K562 (cell line): ENCODE measurements at regions not wholly inside any gene's neighbourhood (a gene's known extent, or its start where the extent isn't known, plus 50 kb on each side); places are given as distances from the start of the nearest gene placed in this dataset.

Experiments used
- BRD9 ChIP-seq: fragments of 450-650 bp; IDR thresholded peaks from 2 replicates; pipeline ENCODE4 v1.6.1; 2018; ENCODE audit warnings: low read depth; ENCODE audit not compliant: partially characterized antibody
- CCAR2 ChIP-seq: fragments of 200-400 bp; formaldehyde crosslinking; IDR thresholded peaks from 2 replicates; pipeline ENCODE4 v1.6.1; 2017; ENCODE audit warnings: mild to moderate bottlenecking, low read depth, low read length
- DDX20 ChIP-seq: fragments of 450-650 bp; IDR thresholded peaks from 2 replicates; pipeline ENCODE4 v1.6.1; 2016; ENCODE audit warnings: missing genetic modification characterization, low read depth, mild to moderate bottlenecking, missing compliant biosample characterization, moderate library complexity
- FOXK1 ChIP-seq: sonication (generic); formaldehyde crosslinking; IDR thresholded peaks from 2 replicates; pipeline ENCODE4 v1.8.0; 2022; ENCODE audit warnings: missing genetic modification reagents, mild to moderate bottlenecking, borderline replicate concordance
- HMG20B ChIP-seq: fragments of 250-450 bp; sonication (Bioruptor Pico); IDR thresholded peaks from 2 replicates; pipeline ENCODE4 v1.5.0; 2021; ENCODE audit warnings: mild to moderate bottlenecking
- ILK ChIP-seq: fragments of 450-650 bp; IDR thresholded peaks from 2 replicates; pipeline ENCODE4 v1.6.1; 2016; ENCODE audit warnings: missing genetic modification characterization, low read depth, mild to moderate bottlenecking, missing compliant biosample characterization, moderate library complexity, borderline replicate concordance
- KDM2B ChIP-seq: fragments of 250-450 bp; sonication (Bioruptor Pico); IDR thresholded peaks from 2 replicates; pipeline ENCODE4 v1.8.0; 2021; ENCODE audit warnings: mild to moderate bottlenecking, moderate library complexity
- MAFK ChIP-seq: IDR thresholded peaks from 2 replicates; pipeline ENCODE4 v1.6.1; 2011; ENCODE audit warnings: low read length, improper control_type of control experiment
- MCM5 ChIP-seq: fragments of 450-650 bp; IDR thresholded peaks from 2 replicates; pipeline ENCODE4 v1.6.1; 2016; ENCODE audit warnings: low read depth
- MEF2D ChIP-seq: conservative IDR thresholded peaks from 2 replicates; pipeline ENCODE4 v1.6.1; 2016; ENCODE audit warnings: low read depth, missing genetic modification characterization, missing compliant biosample characterization
- MYC ChIP-seq, 2 experiments: fragments of 250-450 bp in 1 of 2; sonication (Bioruptor Pico) in 1 of 2; IDR thresholded peaks; 2 replicates each; pipeline versions ENCODE4 v1.5.1 to v1.6.1; 2012 to 2021; ENCODE audit warnings: low read depth in 2 of 2, borderline replicate concordance in 1 of 2, improper control_type of control experiment in 1 of 2, low read length in 1 of 2, mild to moderate bottlenecking in 1 of 2, moderate library complexity in 1 of 2
- NFIX ChIP-seq: fragments of 250-450 bp; sonication (Bioruptor Pico); IDR thresholded peaks from 2 replicates; pipeline ENCODE4 v1.4.0; 2020; ENCODE audit warnings: low read depth, mild to moderate bottlenecking, moderate library complexity
- POLR2AphosphoS5 ChIP-seq: IDR thresholded peaks from 2 replicates; pipeline ENCODE4 v1.6.1; 2011; ENCODE audit warnings: mild to moderate bottlenecking, low read depth, low read length, moderate library complexity; ENCODE audit not compliant: control insufficient read depth, insufficient read depth
- SMARCB1 ChIP-seq: IDR thresholded peaks from 2 replicates; pipeline ENCODE4 v1.6.1; 2011; ENCODE audit warnings: improper control_type of control experiment, low read depth; ENCODE audit not compliant: insufficient read length
- SRSF1 ChIP-seq: fragments of 200-400 bp; formaldehyde crosslinking; IDR thresholded peaks from 2 replicates; pipeline ENCODE4 v1.6.1; 2017; ENCODE audit warnings: mild to moderate bottlenecking, low read depth, low read length, moderate library complexity
- STAT5B ChIP-seq: fragments of 250-450 bp; sonication (Bioruptor Pico); IDR thresholded peaks from 2 replicates; pipeline ENCODE4 v1.8.0; 2021; ENCODE audit warnings: mild to moderate bottlenecking, inconsistent platforms
- TAF15 ChIP-seq: fragments of 200-400 bp; formaldehyde crosslinking; IDR thresholded peaks from 2 replicates; pipeline ENCODE4 v1.6.1; 2017; ENCODE audit warnings: mild to moderate bottlenecking, low read depth, low read length, moderate library complexity
- XRCC3 ChIP-seq: fragments of 450-650 bp; IDR thresholded peaks from 2 replicates; pipeline ENCODE4 v1.6.1; 2017; ENCODE audit warnings: mild to moderate bottlenecking, moderate library complexity
- ZNF324 ChIP-seq: fragments of 250-450 bp; sonication (Bioruptor Pico); IDR thresholded peaks from 2 replicates; pipeline ENCODE4 v1.4.0; 2020; ENCODE audit warnings: mild to moderate bottlenecking
- ZNF586 ChIP-seq: fragments of 450-650 bp; formaldehyde crosslinking; conservative IDR thresholded peaks from 2 replicates; pipeline ENCODE4 v1.4.0; 2020; ENCODE audit warnings: mild to moderate bottlenecking, moderate library complexity
- TF ChIP-seq, protein P1 (sequence below): IDR thresholded peaks from 2 replicates; pipeline ENCODE4 v1.6.1; 2011; ENCODE audit not compliant: insufficient read length; ENCODE audit errors: extremely low read depth
- TF ChIP-seq, protein P2 (sequence below), 2 experiments: fragments of 450-650 bp; IDR thresholded peaks; 2 replicates each; pipeline ENCODE4 v1.6.1; 2018; ENCODE audit warnings: mild to moderate bottlenecking in 2 of 2, low read depth in 1 of 2; ENCODE audit not compliant: partially characterized antibody in 2 of 2
- TF ChIP-seq, protein P3 (sequence below): conservative IDR thresholded peaks from 2 replicates; pipeline ENCODE4 v1.6.1; 2011; ENCODE audit warnings: low read depth, mild to moderate bottlenecking, low read length; ENCODE audit not compliant: control insufficient read depth

DNA sequence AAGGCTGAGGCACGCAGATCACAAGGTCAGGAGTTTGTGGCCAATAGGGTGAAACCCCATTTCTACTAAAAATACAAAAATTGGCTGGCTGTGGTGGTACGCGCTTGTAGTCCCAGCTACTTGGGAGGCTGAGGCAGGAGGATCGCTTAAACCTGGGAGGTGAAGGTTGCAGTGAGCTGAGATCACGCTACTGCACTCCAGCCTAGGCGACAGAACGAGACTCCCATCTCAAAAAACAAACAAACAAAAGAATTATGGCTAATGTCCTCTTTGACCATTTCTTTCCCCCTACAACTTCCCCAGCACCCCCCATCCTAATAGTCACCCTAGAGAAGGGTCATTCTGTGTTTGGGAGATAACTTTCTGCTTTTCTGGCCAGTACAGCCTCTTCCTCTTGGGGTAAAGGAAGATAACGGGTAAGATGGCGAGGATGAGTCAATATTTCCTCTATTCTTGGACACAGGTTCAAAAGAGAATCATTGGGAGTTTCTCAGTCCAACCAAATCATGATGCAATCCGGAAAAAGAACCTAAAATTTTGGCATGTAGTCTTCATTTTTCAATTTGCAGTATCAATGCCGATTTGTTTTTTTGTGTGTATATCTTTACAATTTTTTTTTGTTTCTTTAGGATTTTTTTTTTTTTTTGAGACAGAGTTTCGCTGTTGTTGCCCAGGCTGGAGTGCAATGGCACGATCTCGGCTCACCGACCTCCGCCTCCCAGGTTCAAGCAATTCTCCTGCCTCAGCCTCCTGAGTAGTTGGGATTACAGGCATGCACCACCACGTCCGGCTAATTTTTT lies 107.6 kb upstream of the MED13 start (continued):
- TF ChIP-seq ILK (tag) (no peak), POLR2AphosphoS5 (peak; percentile 90; the same call in 1 of the 2 replicates), XRCC3 (no peak), SRSF1 (no peak), BRD9 (peak; percentile 97), MCM5 (no peak), MEF2D (tag) (peak; percentile 86), DDX20 (peak; percentile 60; the same call in 1 of the 2 replicates), KDM2B (CRISPR knock-in tag) (no peak), TAF15 (no peak), ZNF586 (CRISPR knock-in tag) (no peak), NFIX (no peak), SMARCB1 (no peak), MAFK (peak; percentile 27; the same call in 1 of the 2 replicates), FOXK1 (CRISPR knock-in tag) (no peak), STAT5B (CRISPR knock-in tag) (no peak), HMG20B (CRISPR knock-in tag) (no peak), MYC (IDR thresholded peaks at IDR 0.05; ENCODE audit: low read depth, low read length) (no peak), MYC (CRISPR knock-in tag; IDR thresholded peaks at IDR 0.05; ENCODE audit: borderline replicate concordance, low read depth) (no peak), ZNF324 (CRISPR knock-in tag) (no peak), CCAR2 (no peak)
- TF ChIP-seq, protein P1, sequence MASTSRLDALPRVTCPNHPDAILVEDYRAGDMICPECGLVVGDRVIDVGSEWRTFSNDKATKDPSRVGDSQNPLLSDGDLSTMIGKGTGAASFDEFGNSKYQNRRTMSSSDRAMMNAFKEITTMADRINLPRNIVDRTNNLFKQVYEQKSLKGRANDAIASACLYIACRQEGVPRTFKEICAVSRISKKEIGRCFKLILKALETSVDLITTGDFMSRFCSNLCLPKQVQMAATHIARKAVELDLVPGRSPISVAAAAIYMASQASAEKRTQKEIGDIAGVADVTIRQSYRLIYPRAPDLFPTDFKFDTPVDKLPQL = no peak
- TF ChIP-seq, protein P2, sequence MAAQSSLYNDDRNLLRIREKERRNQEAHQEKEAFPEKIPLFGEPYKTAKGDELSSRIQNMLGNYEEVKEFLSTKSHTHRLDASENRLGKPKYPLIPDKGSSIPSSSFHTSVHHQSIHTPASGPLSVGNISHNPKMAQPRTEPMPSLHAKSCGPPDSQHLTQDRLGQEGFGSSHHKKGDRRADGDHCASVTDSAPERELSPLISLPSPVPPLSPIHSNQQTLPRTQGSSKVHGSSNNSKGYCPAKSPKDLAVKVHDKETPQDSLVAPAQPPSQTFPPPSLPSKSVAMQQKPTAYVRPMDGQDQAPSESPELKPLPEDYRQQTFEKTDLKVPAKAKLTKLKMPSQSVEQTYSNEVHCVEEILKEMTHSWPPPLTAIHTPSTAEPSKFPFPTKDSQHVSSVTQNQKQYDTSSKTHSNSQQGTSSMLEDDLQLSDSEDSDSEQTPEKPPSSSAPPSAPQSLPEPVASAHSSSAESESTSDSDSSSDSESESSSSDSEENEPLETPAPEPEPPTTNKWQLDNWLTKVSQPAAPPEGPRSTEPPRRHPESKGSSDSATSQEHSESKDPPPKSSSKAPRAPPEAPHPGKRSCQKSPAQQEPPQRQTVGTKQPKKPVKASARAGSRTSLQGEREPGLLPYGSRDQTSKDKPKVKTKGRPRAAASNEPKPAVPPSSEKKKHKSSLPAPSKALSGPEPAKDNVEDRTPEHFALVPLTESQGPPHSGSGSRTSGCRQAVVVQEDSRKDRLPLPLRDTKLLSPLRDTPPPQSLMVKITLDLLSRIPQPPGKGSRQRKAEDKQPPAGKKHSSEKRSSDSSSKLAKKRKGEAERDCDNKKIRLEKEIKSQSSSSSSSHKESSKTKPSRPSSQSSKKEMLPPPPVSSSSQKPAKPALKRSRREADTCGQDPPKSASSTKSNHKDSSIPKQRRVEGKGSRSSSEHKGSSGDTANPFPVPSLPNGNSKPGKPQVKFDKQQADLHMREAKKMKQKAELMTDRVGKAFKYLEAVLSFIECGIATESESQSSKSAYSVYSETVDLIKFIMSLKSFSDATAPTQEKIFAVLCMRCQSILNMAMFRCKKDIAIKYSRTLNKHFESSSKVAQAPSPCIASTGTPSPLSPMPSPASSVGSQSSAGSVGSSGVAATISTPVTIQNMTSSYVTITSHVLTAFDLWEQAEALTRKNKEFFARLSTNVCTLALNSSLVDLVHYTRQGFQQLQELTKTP (IDR thresholded peaks at IDR 0.05; ENCODE audit: low read depth in 1 of 2, partially characterized antibody in 2 of 2) = peak in 1 of 2 experiments; percentile 59
- TF ChIP-seq, protein P3, sequence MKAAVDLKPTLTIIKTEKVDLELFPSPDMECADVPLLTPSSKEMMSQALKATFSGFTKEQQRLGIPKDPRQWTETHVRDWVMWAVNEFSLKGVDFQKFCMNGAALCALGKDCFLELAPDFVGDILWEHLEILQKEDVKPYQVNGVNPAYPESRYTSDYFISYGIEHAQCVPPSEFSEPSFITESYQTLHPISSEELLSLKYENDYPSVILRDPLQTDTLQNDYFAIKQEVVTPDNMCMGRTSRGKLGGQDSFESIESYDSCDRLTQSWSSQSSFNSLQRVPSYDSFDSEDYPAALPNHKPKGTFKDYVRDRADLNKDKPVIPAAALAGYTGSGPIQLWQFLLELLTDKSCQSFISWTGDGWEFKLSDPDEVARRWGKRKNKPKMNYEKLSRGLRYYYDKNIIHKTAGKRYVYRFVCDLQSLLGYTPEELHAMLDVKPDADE = no peak
